ENCODE measurements at regions not wholly inside any gene's neighbourhood (a gene's known extent, or its start where the extent isn't known, plus 50 kb on each side); places are given as distances from the start of the nearest gene placed in this dataset.

DNA sequence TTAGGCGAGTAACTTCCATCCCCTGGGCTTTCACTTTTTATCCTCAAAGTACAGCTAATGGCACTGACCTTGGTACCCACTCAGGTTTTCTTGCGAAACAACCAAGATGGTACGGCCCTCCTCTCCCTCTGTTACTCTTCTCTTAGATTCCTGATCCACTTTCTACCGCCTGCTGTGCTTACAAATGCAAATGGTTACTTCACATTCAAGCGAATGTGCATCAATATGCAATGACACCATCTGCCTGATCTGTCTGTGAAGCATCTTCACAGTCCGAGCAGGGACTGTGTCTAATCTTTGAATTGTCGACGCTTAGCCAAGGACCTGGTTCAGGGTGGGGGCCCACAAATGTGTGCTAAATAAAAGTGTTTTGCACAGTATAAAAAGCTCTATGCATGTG lies 112.2 kb downstream of the TRIB2 start:
- H3K4me1 ChIP-seq (ENCODE audit: control insufficient read depth, extremely low read depth, insufficient read depth, low read length), result peaks cover 8% of the 10 kb centered on the region
- H4K20me1 ChIP-seq (ENCODE audit: control insufficient read depth, extremely low read depth, insufficient read depth, low read length), result no peaks in the 10 kb centered on the region
- H3K36me3 ChIP-seq (ENCODE audit: control insufficient read depth, insufficient read depth, low read length), result no peaks in the 10 kb centered on the region
- no peak overlapping the region for H3K27ac ChIP-seq (ENCODE audit: insufficient read depth, low read length)
- DNase-seq (ENCODE audit: low read depth in 2 of 2), result no peak
- TF ChIP-seq, protein P1, sequence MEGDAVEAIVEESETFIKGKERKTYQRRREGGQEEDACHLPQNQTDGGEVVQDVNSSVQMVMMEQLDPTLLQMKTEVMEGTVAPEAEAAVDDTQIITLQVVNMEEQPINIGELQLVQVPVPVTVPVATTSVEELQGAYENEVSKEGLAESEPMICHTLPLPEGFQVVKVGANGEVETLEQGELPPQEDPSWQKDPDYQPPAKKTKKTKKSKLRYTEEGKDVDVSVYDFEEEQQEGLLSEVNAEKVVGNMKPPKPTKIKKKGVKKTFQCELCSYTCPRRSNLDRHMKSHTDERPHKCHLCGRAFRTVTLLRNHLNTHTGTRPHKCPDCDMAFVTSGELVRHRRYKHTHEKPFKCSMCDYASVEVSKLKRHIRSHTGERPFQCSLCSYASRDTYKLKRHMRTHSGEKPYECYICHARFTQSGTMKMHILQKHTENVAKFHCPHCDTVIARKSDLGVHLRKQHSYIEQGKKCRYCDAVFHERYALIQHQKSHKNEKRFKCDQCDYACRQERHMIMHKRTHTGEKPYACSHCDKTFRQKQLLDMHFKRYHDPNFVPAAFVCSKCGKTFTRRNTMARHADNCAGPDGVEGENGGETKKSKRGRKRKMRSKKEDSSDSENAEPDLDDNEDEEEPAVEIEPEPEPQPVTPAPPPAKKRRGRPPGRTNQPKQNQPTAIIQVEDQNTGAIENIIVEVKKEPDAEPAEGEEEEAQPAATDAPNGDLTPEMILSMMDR (conservative IDR thresholded peaks at IDR 0.05 in 1 of 2, IDR thresholded peaks at IDR 0.05 in 1 of 2; ENCODE audit: low read depth in 1 of 2, low read length in 2 of 2), result no peak
- no peak for TF ChIP-seq EZH2 (IDR thresholded peaks at IDR 0.05; ENCODE audit: low read length, missing control alignments)
- no peak overlapping the region for H3K4me2 ChIP-seq (ENCODE audit: extremely low read depth, insufficient read depth, low read length)
- no peaks in the 10 kb centered on the region for H3K9me3 ChIP-seq (ENCODE audit: control insufficient read depth, insufficient read depth, low read depth, low read length)
- H3K9ac ChIP-seq (ENCODE audit: insufficient read depth, low read length), result no peak overlapping the region
- H2AFZ ChIP-seq (ENCODE audit: low read length), result no peak overlapping the region
- H3K79me2 ChIP-seq (ENCODE audit: control insufficient read depth, insufficient read depth, low read length), result no peaks in the 10 kb centered on the region
- H3K4me3 ChIP-seq (replicated peaks in 1 of 4; ENCODE audit: control extremely low read depth in 1 of 4, insufficient read depth in 1 of 4, low read depth in 3 of 4, low read length in 4 of 4), result no peak overlapping the region
- no peaks in the 10 kb centered on the region for H3K27me3 ChIP-seq (ENCODE audit: control insufficient read depth, insufficient read depth, low read length)

DNA sequence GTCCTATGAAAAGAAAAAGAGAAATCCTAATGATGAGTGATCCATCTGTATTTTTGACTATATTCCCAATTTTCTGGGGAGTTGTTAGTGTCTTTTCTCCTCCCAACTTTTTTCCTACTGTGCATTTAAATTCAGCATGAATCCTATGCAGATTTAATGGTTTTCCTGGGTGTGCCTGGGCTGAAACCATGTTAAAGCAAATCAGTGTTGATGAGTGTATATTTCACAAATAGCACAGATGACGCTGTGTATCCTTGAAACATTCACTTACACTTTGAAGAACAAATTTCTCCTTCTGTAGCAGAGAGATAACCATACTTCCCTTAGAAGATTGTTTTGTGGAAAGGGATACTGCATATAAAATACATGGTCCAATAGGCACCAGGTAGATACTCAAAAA lies 114.3 kb downstream of the TRIB2 start:
- H2AFZ ChIP-seq (ENCODE audit: low read length), result no peak overlapping the region
- TF ChIP-seq EZH2 (IDR thresholded peaks at IDR 0.05; ENCODE audit: low read length, missing control alignments), result no peak
- TF ChIP-seq, protein P1 (conservative IDR thresholded peaks at IDR 0.05 in 1 of 2, IDR thresholded peaks at IDR 0.05 in 1 of 2; ENCODE audit: low read depth in 1 of 2, low read length in 2 of 2), result no peak
- no peaks in the 10 kb centered on the region for H4K20me1 ChIP-seq (ENCODE audit: control insufficient read depth, extremely low read depth, insufficient read depth, low read length)
- no peak overlapping the region for H3K9ac ChIP-seq (ENCODE audit: insufficient read depth, low read length)
- no peaks in the 10 kb centered on the region for H3K79me2 ChIP-seq (ENCODE audit: control insufficient read depth, insufficient read depth, low read length)
- no peaks in the 10 kb centered on the region for H3K4me1 ChIP-seq (ENCODE audit: control insufficient read depth, extremely low read depth, insufficient read depth, low read length)
- no peak overlapping the region for H3K4me3 ChIP-seq (replicated peaks in 1 of 4; ENCODE audit: control extremely low read depth in 1 of 4, insufficient read depth in 1 of 4, low read depth in 3 of 4, low read length in 4 of 4)
- DNase-seq (ENCODE audit: low read depth in 2 of 2), result no peak
- H3K9me3 ChIP-seq (ENCODE audit: control insufficient read depth, insufficient read depth, low read depth, low read length), result no peaks in the 10 kb centered on the region
- H3K36me3 ChIP-seq (ENCODE audit: control insufficient read depth, insufficient read depth, low read length), result no peaks in the 10 kb centered on the region
- H3K27me3 ChIP-seq (ENCODE audit: control insufficient read depth, insufficient read depth, low read length), result no peaks in the 10 kb centered on the region
- no peak overlapping the region for H3K4me2 ChIP-seq (ENCODE audit: extremely low read depth, insufficient read depth, low read length)
- no peak overlapping the region for H3K27ac ChIP-seq (ENCODE audit: insufficient read depth, low read length)

DNA sequence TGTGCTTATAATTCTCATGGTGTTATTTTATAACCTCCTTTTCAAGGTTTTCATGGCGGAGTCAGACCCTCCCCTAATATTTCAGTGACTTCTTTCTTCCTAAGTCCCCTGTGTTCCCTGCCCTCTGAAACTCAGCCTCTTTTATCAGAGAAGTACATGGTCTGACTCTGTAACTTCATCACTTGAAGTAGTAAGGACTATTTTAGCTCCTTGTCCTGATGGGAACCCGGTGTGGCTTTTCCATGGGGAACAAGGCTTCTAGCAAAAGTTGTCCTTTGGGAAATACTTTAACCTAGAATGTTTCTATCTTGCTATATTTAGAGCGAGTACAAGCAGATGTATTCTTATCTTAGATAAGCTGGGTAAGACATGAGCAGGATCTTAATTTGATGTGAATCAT lies 117.5 kb downstream of the TRIB2 start:
- no peak overlapping the region for H3K27ac ChIP-seq (ENCODE audit: insufficient read depth, low read length)
- H3K4me3 ChIP-seq (replicated peaks in 1 of 4; ENCODE audit: control extremely low read depth in 1 of 4, insufficient read depth in 1 of 4, low read depth in 3 of 4, low read length in 4 of 4), result no peak overlapping the region
- DNase-seq (ENCODE audit: low read depth in 2 of 2), result no peak
- no peak overlapping the region for H3K4me2 ChIP-seq (ENCODE audit: extremely low read depth, insufficient read depth, low read length)
- H3K79me2 ChIP-seq (ENCODE audit: control insufficient read depth, insufficient read depth, low read length), result no peaks in the 10 kb centered on the region
- no peaks in the 10 kb centered on the region for H3K9me3 ChIP-seq (ENCODE audit: control insufficient read depth, insufficient read depth, low read depth, low read length)
- no peaks in the 10 kb centered on the region for H3K36me3 ChIP-seq (ENCODE audit: control insufficient read depth, insufficient read depth, low read length)
- no peaks in the 10 kb centered on the region for H3K4me1 ChIP-seq (ENCODE audit: control insufficient read depth, extremely low read depth, insufficient read depth, low read length)
- no peak overlapping the region for H2AFZ ChIP-seq (ENCODE audit: low read length)
- H4K20me1 ChIP-seq (ENCODE audit: control insufficient read depth, extremely low read depth, insufficient read depth, low read length), result no peaks in the 10 kb centered on the region
- H3K9ac ChIP-seq (ENCODE audit: insufficient read depth, low read length), result no peak overlapping the region
- TF ChIP-seq, protein P1 (conservative IDR thresholded peaks at IDR 0.05 in 1 of 2, IDR thresholded peaks at IDR 0.05 in 1 of 2; ENCODE audit: low read depth in 1 of 2, low read length in 2 of 2), result no peak
- no peak for TF ChIP-seq EZH2 (IDR thresholded peaks at IDR 0.05; ENCODE audit: low read length, missing control alignments)
- H3K27me3 ChIP-seq (ENCODE audit: control insufficient read depth, insufficient read depth, low read length), result no peaks in the 10 kb centered on the region
